ENCODE measurements at regions not wholly inside any gene's neighbourhood (a gene's known extent, or its start where the extent isn't known, plus 50 kb on each side); places are given as distances from the start of the nearest gene placed in this dataset.
"Not testable (repeated sequence)": the region's sequence is repeated elsewhere in the genome, so short reads cannot be mapped to it uniquely, and the experiment has no call there.

- not testable (repeated sequence) for TF ChIP-seq TAF1 (IDR thresholded peaks at IDR 0.05; ENCODE audit: low read depth); EP300 (conservative IDR thresholded peaks at IDR 0.05; ENCODE audit: poor library complexity, severe bottlenecking); EZH2 (IDR thresholded peaks at IDR 0.05; ENCODE audit: borderline replicate concordance, insufficient read depth, low read length, poor library complexity, severe bottlenecking); POLR2AphosphoS5 (IDR thresholded peaks at IDR 0.05); MXI1 (conservative IDR thresholded peaks at IDR 0.05; ENCODE audit: poor library complexity, severe bottlenecking)
- TF ChIP-seq, protein P1, sequence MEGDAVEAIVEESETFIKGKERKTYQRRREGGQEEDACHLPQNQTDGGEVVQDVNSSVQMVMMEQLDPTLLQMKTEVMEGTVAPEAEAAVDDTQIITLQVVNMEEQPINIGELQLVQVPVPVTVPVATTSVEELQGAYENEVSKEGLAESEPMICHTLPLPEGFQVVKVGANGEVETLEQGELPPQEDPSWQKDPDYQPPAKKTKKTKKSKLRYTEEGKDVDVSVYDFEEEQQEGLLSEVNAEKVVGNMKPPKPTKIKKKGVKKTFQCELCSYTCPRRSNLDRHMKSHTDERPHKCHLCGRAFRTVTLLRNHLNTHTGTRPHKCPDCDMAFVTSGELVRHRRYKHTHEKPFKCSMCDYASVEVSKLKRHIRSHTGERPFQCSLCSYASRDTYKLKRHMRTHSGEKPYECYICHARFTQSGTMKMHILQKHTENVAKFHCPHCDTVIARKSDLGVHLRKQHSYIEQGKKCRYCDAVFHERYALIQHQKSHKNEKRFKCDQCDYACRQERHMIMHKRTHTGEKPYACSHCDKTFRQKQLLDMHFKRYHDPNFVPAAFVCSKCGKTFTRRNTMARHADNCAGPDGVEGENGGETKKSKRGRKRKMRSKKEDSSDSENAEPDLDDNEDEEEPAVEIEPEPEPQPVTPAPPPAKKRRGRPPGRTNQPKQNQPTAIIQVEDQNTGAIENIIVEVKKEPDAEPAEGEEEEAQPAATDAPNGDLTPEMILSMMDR (IDR thresholded peaks at IDR 0.05; ENCODE audit: poor library complexity, severe bottlenecking) = not testable (repeated sequence)
Measured at GRCh38 chr15:20308027-20308690, 233.4 kb downstream of the GOLGA6L6 start.

Measured in neural cell (in vitro differentiated cells).